ENCODE measurements at regions not wholly inside any gene's neighbourhood (a gene's known extent, or its start where the extent isn't known, plus 50 kb on each side); places are given as distances from the start of the nearest gene placed in this dataset.

DNA sequence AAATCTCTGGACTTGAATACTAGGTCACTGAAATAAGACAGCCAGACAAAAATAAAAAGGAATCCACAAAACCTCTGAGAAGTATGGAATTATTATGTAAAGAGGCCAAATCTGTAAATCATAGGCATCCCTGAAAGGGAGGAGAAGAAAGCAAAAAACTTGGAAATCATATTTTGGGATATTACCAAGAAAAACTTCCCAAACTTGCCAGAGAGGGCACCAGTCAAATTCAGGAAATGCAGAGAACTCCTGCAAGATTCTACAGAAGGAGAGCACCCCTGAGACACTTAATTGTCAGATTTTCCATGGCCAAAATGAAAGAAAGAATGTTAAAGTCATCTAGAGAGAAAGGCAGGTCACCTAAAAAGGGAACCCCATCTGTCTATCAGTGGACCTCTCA, 862.3 kb upstream of the PRMT6 start:
- no peak overlapping the region for H3K4me3 ChIP-seq (ENCODE audit: low read depth, low read length)
- TF ChIP-seq, protein P1, sequence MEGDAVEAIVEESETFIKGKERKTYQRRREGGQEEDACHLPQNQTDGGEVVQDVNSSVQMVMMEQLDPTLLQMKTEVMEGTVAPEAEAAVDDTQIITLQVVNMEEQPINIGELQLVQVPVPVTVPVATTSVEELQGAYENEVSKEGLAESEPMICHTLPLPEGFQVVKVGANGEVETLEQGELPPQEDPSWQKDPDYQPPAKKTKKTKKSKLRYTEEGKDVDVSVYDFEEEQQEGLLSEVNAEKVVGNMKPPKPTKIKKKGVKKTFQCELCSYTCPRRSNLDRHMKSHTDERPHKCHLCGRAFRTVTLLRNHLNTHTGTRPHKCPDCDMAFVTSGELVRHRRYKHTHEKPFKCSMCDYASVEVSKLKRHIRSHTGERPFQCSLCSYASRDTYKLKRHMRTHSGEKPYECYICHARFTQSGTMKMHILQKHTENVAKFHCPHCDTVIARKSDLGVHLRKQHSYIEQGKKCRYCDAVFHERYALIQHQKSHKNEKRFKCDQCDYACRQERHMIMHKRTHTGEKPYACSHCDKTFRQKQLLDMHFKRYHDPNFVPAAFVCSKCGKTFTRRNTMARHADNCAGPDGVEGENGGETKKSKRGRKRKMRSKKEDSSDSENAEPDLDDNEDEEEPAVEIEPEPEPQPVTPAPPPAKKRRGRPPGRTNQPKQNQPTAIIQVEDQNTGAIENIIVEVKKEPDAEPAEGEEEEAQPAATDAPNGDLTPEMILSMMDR (IDR thresholded peaks at IDR 0.05; ENCODE audit: insufficient read depth, low read depth, low read length, missing control alignments): no peak
- no peak for DNase-seq (ENCODE audit: low read depth)

DNA sequence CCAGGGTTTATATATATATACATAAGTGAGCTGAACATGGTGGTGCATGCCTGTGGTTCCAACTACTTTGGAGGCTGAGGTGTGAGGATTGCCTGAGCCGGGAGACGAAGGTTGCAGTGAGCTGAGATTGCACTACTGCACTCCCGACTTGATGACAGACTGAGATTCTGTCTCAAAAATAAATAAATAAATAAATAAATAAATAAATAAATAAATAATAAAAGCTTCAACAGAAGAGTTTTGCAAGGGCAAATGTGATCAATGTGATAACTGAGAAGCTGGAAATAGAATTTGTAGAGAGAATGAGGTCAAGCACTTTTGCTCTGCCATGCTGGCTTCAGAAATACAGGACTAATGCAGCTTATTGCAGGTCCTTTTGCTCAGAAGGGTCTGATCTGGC, 855.8 kb upstream of the PRMT6 start:
- DNase-seq (ENCODE audit: low read depth): no peak
- TF ChIP-seq, protein P1 (IDR thresholded peaks at IDR 0.05; ENCODE audit: insufficient read depth, low read depth, low read length, missing control alignments): no peak
- no peak overlapping the region for H3K4me3 ChIP-seq (ENCODE audit: low read depth, low read length)

DNA sequence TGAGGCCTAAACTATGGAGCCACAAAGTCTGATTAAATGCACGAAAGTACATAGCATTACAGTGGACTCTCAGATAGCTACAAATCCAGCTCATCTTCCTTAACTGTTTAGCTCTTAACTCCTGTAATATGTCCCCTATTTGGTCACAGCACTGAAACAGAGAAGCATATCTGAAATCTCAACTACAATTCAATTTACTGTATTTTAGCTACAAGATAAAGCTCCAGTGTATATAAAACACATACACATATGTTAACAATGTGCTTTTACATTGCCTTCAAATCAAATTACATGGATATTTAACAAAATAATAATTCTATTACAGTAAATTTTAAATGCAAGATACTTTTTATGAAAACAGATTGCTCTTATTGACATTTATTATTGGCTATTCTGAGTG, 849.3 kb upstream of the PRMT6 start:
- TF ChIP-seq, protein P1 (IDR thresholded peaks at IDR 0.05; ENCODE audit: insufficient read depth, low read depth, low read length, missing control alignments): no peak
- DNase-seq (ENCODE audit: low read depth): no peak

DNA sequence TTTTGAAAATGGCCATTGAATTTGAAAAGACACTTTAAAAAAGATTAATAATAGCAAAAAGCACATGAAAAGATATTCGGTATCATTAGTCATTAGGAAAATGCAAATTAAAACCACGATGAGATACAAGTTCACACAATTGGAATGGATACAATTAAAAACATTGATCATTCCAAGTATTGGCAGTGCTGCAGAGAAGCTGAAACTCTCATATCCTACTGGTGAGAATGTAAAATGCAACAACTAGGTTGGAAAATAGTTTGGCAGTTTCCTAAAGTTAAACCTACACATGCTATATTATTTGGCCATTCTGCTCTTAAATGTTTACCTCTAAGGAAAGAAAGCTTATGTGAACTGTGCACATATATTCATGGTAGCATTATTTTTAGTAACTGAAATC, 838.7 kb upstream of the PRMT6 start:
- DNase-seq (ENCODE audit: low read depth): no peak
- H3K4me3 ChIP-seq (ENCODE audit: low read depth, low read length): no peak overlapping the region
- TF ChIP-seq, protein P1 (IDR thresholded peaks at IDR 0.05; ENCODE audit: insufficient read depth, low read depth, low read length, missing control alignments): no peak

More for the DNA sequence above, 849.3 kb upstream of the PRMT6 start:
- H3K4me3 ChIP-seq (ENCODE audit: low read depth, low read length): no peak overlapping the region

DNA sequence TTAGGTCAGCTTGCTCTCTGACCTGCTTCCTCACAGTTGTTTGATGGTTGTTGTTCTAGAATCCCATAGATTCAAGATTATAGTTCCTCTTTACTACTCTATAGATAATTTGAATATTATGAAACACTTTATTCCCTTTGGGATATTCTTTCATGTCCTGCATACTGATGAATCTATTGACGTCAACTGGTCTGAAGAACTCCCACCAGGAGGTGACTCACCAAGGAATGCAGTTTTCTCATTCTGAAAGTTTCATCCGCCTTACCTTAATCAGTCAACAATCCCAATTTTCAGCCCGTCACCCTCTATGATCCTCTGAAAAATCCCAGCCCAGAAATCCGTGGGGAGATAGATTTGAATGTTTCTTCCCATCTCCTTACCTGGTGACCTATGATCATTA, 834.1 kb upstream of the PRMT6 start:
- TF ChIP-seq, protein P1 (IDR thresholded peaks at IDR 0.05; ENCODE audit: insufficient read depth, low read depth, low read length, missing control alignments): no peak
- no peak overlapping the region for H3K4me3 ChIP-seq (ENCODE audit: low read depth, low read length)
- DNase-seq (ENCODE audit: low read depth): no peak

DNA sequence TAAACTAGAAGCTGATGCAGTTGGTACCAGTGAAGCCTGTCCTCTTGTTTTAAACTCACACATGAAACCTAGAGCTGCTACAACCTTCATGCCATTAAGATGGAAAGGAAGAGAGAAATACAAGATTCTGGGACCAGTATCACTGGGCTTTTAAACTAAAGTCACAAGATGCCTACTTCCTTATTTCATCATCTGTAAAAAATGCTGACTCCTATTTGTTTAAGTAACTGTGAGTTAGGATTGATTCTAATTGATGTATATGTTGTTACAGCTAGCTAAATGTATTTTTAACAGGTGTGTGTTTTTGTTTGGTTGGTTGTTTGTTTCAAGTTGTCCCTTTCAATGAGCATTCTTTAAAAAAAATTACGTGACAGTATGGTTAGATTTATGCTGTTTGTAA, 833.3 kb upstream of the PRMT6 start:
- TF ChIP-seq, protein P1 (IDR thresholded peaks at IDR 0.05; ENCODE audit: insufficient read depth, low read depth, low read length, missing control alignments): no peak
- no peak overlapping the region for H3K4me3 ChIP-seq (ENCODE audit: low read depth, low read length)
- no peak for DNase-seq (ENCODE audit: low read depth)

DNA sequence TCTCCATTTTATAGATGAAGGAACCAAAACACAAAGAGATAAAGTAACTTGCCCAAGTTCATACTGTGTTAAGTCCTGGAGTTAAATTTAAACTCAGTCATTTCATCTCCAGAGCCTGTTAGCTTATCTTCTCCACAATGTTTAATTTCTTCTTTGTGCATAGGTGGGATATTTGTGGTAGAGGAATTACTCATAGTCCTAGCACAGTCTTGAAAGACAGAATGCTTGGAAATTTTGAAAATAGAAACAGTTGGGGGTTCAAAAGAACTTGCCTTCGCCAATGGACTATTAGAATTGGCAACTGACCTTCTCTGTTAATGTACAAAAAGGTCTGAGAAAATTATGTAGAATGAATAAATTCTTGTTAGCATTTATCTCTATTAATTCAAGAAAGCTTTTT, 832.0 kb upstream of the PRMT6 start:
- TF ChIP-seq, protein P1 (IDR thresholded peaks at IDR 0.05; ENCODE audit: insufficient read depth, low read depth, low read length, missing control alignments): no peak
- H3K4me3 ChIP-seq (ENCODE audit: low read depth, low read length): no peak overlapping the region
- no peak for DNase-seq (ENCODE audit: low read depth)

Measured in GM12865 (cell line).